OCI-LY1 (cell line): ENCODE measurements at regions not wholly inside any gene's neighbourhood (a gene's known extent, or its start where the extent isn't known, plus 50 kb on each side); places are given as distances from the start of the nearest gene placed in this dataset.

Experiments
- EZH2 ChIP-seq: fragments of 200-600 bp; sonication (generic), shearing (Covaris generic); IDR thresholded peaks from 2 replicates; pipeline ENCODE4 v1.8.0; 2017; ENCODE audit warnings: borderline replicate concordance, mixed run types, mild to moderate bottlenecking, antibody characterized with exemption, low read length, moderate library complexity, mixed read lengths
- TF ChIP-seq, protein P1 (sequence below): fragments of 200-600 bp; sonication (generic), shearing (Covaris generic); IDR thresholded peaks from 2 replicates; pipeline ENCODE4 v1.5.1; 2017; ENCODE audit warnings: mild to moderate bottlenecking, antibody characterized with exemption, low read length, moderate library complexity, mixed read lengths

DNA sequence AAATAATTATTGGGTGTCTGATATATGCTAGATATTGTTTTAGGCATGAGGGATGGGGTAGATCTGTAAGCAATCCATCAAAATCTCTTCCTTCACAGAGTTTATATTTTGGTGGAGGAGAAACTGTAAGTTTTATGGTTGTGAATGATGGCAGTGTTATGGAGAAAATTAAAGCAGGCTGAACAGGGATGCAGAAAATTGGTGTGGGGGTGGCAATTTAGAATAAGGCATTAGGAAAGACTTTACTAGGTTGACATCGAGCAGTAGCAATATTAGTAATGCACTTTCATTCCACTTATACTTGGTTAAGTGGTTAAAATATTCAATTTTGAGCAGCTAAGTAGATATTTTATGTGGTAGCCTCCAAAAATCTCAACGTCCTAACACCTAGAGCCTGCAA, 261.1 kb upstream of the SNX7 start:
- TF ChIP-seq EZH2, result no peak
- TF ChIP-seq, protein P1, sequence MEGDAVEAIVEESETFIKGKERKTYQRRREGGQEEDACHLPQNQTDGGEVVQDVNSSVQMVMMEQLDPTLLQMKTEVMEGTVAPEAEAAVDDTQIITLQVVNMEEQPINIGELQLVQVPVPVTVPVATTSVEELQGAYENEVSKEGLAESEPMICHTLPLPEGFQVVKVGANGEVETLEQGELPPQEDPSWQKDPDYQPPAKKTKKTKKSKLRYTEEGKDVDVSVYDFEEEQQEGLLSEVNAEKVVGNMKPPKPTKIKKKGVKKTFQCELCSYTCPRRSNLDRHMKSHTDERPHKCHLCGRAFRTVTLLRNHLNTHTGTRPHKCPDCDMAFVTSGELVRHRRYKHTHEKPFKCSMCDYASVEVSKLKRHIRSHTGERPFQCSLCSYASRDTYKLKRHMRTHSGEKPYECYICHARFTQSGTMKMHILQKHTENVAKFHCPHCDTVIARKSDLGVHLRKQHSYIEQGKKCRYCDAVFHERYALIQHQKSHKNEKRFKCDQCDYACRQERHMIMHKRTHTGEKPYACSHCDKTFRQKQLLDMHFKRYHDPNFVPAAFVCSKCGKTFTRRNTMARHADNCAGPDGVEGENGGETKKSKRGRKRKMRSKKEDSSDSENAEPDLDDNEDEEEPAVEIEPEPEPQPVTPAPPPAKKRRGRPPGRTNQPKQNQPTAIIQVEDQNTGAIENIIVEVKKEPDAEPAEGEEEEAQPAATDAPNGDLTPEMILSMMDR, result no peak
